COLO668 (cell line): ENCODE measurements at regions not wholly inside any gene's neighbourhood (a gene's known extent, or its start where the extent isn't known, plus 50 kb on each side); places are given as distances from the start of the nearest gene placed in this dataset.

Source experiments
- DNase-seq: peaks from one replicate; lab custom pipeline; 2025; ENCODE audit not compliant: unreplicated experiment; lab: John Stamatoyannopoulos, UW

DNA sequence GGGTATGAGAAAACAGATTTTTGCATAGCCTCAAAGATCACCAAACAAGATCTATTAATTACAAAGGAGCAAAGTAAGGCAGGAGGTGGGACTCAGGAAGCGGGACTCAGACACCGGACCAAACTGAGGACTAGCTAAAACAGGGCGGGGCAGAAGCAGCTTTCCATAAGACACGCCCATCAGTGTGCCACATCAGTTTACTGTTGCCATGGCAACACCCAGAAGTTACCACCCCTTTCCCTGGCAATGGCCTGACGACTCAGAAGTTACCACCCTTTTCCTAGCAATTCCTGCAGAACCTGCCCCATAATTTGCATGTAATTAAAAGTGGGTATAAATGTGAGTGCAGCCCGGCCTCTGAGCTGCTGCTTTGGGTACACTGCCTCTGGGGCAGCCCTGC is 173.9 kb downstream of the SHANK2 start:
- no peak for DNase-seq

DNA sequence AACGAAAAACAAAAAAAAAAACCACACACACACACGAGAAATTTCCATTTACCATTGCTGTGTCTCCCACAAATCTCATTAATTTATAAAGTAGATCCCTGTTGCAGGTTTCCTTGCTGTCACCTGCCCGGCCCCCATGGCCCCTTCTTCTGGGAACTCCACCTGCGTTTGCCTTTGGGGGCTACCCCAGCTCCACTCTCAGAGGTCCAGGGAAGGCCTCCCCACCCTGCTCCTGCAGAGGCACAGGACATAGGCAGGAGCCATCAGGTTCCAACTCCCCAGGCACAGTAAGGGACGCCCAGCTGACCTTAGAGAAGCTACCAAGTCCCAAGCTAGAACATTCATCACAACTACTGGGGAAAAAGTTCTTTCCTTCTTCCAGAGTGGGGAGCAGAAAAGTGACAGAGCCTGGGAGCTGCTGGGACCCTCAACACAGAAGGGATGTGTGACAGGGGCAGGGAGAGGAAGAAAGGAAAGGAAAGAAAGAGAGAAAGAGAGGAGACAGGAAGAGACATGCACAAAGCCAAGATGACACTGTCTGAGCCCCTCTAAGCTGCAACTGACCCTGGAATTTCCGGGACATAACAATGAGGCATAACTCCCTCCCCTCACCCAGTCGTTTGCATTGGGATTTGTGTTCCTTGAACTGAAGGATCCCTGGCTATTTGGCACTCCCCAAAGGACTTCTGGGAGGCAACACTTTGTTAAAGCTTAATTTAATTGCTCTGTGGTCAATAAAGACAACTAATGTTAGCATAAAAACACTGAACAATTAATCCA is 175.7 kb downstream of the SHANK2 start:
- DNase-seq = no peak

DNA sequence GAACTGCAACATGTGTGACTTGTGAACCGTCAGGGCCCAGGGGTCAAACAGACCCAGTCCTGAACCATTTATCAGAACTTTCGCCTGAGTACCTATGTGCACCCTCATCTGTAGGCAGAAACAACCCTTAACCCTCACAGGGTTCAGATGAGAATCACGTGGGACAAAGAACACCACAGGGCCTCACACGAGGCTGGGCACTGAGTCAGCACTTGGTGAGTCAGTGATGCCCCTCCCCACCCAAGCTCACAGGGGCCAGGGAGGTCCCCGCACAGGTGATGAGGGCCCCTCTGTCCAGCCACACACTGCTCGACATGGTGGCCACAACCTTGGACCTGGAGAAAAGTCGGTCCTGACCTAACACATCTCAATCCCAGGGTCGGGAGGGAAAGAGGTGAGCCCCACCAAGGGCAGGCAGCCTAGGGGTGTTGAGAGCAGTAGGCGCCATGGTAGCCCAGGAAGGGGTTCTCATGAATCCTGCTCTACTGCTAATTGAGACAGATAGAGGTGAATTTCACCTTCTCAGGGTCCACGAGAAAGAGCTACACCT is 176.4 kb downstream of the SHANK2 start:
- DNase-seq = no peak

DNA sequence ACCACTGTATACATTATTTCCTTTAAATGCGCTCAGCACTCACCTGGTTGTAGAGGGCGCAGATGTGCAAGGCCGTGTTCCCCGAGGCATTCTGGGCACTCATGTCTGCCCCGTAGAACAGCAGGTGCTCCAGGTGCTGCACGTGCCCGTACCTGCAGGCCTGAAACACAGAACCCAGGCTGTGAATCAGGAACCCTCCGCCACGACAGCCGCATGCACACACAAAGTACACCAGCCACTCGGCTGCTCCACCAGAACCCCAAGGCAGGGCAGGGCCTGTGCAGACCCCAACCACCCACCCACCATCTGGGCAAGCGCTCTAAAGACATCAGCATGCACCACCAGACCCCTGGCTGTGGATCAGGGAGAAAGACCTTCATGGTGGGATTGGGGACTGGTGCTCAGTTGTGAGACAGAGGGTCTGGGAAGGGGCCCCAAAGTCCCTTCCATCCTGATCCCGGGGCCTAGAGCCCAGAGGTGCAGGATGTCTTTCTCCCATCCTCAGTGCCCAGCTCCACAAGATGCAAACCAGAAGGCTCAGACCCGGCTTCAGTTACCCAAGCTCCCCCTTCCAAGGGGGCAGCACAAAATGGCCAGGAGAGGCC is 177.2 kb downstream of the SHANK2 start:
- no peak for DNase-seq

DNA sequence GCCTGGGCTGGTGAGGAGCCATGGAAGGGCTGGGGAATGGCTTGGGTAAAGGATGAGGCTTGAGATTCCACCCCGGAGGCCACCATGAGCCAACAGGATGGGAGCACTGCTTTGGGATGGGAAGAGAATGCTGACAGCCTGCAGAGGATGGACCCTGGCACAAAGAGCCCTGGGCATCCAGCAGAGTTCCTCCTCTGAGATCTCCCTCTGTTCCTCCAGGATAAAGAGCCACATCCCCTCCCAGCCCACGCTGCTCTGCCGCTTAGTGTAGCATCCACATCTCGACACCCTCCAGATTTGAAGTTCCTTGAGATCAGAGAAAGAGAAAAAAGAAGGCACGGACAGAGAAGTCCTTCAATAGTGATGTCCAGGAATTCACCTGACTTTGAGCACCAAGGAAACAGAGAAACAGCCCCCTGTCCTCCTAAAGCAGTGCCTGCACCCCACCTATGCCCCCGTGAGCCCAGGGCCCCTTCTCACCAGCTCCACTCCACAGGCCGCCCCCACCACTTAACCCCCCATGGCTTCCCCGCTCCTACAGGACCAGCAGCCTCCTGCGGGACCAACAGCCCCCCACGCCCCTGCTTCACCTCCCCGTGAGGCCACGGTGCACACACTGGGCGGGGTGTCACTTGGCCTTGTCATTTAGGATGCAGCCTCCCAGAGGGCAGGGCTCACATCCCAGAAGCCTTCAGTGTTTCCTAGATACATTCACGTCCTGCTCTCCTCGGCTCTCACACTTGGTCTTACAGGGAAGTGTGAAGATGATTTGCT is 180.5 kb downstream of the SHANK2 start:
- DNase-seq = no peak

DNA sequence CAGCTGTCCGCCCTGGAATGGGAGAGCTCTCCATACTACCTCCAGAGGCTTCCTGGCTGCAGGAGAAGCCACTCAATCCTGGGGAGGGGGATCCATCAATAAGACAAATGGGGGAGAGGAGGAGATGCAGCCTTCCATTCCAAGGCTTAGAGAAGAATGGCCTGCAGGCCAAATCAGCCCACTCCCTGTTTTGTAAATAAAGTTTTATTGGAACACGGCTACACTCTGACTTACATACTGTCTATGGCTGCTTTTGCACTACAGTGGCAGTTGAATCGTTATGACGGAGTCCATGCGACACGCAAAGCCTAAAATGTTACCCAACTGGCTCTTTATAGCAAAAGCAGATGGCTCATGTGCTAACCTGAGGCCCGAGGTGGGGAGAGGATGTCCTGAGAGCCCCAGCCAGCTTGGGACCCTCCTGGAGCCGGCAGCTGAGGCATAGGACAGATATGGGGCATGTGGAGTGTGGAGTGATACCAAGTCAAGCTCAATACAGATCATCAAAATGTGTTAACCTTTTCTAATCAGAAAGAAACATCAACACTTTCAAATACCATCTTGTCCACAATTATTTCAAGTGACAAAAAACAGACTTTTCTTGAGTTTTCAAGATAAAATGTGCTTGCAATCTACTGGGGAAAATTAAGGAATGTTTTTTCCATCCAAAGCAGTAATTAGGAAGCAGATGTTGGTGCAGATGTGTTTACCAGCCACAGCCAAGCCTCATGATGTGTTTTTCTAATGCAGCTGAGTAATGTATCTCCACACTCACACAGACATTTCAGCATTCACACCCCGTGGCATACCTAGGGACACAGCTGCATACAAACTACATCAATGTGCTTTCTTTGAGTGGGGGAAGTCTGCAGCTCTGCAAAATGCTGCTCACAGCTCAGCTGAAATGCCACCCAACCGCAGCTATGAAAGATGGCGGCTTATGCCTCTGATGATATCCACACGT is 181.6 kb downstream of the SHANK2 start:
- no peak for DNase-seq

DNA sequence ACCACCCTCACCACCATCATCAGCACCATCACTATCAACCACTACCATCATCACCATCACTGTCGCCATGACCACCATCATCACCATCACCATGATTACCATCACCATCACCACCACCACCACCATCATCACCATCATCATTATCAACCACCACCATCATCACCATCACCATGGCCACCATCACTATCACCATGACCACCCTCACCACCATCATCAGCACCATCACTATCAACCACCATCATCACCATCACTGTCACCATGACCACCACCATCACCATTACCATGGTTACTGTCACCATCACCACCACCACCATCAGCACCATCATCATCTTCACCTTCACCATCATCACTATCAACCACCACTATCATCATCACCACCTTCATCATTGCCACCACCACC is 183.4 kb downstream of the SHANK2 start:
- DNase-seq = no peak

DNA sequence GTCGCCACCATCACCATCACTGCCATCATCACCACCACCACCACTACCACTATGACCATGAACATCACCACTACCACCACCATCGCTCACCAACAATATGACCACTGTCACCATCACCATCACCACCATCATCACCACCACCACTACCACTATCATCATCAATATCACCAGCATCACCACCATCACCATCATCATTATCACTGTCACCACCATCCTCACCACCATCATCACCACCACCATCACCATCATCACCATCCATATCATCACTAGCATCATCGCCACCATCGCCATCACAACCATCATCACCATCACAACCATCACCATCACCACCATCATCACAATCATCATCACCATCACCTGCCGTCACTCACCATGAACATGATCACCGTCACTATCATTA is 184.6 kb downstream of the SHANK2 start:
- DNase-seq = no peak

DNA sequence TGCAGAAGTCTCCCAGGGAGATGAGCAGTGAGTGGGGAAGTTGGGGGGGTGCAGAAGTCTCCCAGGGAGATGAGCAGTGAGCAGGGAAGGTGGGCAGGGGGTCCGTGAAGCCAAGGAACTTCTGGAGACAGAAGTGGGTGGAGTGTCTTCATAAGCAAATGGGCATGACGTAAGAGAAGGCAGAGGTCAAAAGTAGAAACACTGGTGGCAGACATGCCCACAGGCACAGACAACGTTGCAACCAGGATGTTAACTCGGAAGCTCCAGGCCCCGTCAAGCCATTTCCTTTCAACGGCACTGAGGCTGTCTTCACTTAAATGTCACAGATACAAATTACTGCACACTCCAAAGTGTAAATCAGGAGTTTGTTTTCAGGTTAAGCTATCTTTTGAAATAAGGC is 186.1 kb downstream of the SHANK2 start:
- no peak for DNase-seq

DNA sequence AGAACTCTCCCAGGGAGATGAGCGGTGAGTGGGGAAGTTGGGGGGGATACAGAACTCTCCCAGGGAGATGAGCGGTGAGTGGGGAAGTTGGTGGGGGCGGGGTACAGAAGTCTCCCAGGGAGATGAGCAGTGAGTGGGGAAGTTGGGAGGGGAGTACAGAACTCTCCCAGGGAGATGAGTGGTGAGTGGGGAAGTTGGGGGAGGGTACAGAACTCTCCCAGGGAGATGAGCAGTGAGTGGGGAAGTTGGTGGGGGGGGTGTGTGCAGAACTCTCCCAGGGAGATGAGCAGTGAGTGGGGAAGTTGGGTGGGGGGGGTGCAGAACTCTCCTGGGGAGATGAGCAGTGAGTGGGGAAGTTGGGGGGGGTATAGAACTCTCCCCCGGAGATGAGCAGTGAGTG is 186.5 kb downstream of the SHANK2 start:
- no peak for DNase-seq

DNA sequence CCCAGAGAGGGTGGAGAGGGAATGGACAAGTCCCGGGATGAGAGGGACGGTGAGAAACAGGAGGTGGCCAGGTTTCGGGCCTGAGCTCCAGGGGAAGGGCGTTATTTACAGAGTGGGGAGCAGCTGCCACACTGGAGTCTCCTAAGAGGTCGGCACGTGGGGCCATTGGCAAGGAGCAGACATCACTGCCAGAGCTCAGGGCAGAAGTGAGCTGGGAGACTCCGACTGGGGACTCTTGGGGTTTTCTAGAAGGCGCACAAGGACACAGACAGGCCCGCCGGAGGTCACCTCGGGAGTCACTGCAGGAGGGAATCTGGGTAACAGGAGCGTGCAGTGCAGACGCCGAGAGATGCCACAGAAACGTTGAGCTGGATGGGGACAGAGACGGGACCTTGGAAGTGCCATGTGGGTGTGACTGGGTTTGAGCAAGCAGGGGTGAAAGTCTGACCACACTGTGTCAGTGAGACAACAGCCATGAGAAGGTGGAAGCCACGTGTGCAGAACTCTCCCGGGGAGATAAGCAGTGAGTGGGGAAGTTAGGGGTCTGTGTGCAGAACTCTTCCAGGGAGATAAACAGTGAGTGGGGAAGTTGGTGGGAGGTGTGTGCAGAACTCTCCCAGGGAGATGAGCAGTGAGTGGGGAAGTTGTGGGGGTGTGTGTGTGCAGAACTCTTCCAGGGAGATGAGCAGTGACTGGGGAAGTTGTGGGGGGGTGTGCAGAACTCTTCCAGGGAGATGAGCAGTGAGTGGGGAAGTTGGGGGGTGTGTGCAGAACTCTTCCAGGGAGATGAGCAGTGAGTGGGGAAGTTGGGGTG is 187.5 kb downstream of the SHANK2 start:
- no peak for DNase-seq

DNA sequence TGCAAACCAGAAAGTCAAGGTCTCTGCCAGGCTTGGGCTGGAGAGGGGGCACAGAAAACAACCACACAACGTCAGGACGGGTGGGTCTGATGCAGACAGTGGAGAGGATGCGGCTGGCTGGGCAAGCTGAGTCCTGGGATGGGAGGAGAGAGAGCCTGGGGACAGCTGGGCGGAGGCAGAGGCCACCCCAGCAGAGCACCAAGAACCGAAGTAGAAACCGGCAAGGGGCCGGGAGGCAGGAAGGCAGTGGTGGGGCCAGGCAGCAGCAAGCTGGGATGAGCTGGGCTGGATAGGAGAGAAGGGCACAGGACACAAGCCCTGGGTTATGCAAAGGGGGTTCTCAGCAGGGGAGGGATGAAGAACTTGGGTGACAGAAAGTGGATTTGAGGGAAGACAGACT is 188.2 kb downstream of the SHANK2 start:
- no peak for DNase-seq

DNA sequence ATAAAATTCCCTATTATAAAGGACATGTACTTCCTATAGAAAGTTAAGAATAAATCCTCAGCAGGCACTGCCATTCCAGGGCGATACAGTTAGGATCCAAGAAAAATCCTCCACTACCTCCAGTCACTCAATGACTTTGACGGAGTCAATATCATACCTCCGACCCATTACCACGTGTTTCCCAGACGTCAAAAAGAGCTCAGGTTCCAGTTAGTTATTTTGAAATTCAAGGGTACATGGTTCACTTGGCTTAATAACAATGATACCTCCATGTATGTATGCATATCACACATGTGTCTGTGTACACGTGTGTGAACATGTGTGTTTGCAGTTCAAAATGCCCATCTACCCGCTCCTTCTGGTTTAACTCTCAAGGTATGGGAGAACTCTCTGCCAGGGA is 189.2 kb downstream of the SHANK2 start:
- DNase-seq = no peak

DNA sequence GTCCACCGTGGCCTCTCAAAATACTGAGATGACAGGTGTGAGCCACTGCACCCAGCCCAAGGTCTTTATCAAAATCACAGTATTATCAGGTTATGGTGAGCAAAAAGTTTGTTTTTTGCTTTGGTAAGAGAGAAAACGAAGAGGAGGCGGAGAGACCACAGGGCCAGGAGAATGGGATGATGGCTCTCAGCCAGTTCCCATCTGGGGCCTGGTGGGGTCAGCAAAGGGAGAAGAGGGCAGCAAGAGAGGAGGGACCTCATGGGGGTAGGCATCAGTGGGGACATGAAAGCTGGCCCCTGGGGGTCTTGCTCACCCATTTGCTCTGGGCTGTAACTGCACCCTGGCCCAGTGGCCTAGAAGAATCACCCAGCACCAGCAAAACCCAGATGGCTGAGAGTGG is 190.2 kb downstream of the SHANK2 start:
- DNase-seq = no peak

DNA sequence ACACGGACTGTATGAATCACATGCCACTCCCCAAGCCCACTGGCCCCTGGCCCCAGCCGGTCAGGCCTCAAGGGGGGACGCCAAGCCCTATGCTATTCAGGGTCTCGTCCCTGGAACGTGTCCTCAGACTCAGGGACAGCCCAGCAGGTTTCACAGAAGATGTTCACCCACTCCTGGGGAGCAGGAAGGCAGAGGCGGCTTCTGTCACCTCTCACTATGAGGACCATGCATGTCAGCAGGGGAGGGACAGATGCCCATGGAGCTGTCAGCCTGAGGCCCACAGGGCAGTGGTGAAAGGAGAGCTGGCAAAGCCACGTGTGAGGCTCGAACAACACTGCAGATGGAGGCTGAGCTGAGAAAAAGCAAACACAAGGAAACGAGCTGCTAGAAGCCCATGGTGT is 192.0 kb downstream of the SHANK2 start:
- DNase-seq = no peak

DNA sequence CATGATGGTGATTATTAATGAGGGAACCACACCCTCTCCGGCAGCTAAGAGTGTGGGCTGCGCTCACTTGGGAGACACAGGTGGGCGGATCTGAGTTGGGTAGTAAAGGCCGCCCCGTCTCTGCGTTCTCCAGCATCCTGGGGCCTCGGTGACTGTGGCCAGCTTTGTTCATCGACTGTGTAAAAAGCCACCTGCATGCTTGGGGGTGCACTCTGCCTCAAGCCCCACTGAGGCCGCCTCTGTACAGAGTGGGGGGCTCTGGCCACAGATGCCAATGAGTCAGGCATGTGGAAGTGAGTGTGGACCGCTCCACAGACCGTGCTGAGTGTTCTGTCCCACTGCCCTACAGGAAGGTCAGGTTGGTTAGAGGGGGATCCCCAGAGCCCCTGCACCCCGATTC is 192.7 kb downstream of the SHANK2 start:
- DNase-seq = no peak

DNA sequence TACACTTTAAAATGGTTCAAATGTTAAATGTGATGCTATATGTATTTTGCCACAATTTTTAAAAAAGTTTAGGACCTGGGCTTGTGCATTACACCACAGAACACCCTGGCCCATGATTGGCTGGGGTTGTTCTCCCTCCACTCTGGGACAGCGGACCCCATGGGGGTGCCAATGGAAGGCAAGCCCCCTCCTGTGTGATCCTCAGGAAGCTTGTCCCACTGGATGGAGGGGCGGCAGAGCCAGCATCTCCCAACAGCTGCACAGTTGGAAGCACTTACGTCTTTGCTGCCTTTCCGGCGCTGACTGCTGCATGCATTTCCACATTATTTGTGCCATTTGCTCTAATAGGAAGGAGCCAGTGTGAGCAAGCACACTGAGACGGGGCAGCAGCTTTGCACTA is 196.5 kb downstream of the SHANK2 start:
- DNase-seq = no peak
